GM18511 (cell line): ENCODE measurements at regions not wholly inside any gene's neighbourhood (a gene's known extent, or its start where the extent isn't known, plus 50 kb on each side); places are given as distances from the start of the nearest gene placed in this dataset.

Source experiments
- ATAC-seq: cut with Tn5 transposase; IDR thresholded peaks from one replicate; pipeline ENCODE4 v1.9.1; 2021; ENCODE audit warnings: mild to moderate bottlenecking, moderate library complexity; ENCODE audit not compliant: unreplicated experiment

DNA sequence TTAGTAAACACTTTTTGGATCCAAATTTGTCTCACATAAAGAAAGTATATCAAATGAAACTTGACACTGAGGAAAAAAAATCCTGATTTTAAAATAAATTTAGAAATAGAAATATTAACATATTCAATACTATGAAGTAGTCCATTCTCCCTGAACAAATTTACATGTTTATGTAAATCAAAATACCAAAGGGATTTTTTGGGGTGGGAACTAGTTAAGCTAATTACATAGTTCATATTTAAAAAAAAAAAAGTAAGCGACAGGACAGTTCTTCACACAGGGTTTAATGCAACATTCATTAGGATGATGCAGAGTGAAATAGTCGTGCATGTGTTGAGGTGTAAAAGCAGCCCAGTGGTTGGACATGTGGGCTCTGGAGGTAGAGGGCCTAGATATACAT is 433.5 kb upstream of the B3GALT2 start:
- ATAC-seq: no peak

DNA sequence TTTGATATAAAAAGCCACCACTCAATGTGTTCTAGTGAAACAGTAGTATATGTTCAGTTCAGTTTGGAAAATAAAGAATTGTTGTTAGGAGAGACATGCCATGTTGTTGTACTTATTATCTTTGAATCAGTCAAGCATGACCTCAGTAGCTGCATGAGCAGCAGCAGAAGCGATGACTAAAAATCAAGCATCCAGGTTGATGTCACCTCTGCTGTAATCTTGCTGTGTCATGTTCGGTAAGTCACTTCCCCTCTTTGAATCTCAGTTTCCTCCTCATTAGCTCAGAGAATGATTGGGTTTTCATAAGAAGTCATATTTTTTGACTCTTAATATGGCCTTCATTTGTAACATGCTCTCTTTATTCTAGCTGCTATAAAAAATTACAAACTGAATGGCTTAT is 428.4 kb upstream of the B3GALT2 start:
- ATAC-seq: peak; percentile 57

DNA sequence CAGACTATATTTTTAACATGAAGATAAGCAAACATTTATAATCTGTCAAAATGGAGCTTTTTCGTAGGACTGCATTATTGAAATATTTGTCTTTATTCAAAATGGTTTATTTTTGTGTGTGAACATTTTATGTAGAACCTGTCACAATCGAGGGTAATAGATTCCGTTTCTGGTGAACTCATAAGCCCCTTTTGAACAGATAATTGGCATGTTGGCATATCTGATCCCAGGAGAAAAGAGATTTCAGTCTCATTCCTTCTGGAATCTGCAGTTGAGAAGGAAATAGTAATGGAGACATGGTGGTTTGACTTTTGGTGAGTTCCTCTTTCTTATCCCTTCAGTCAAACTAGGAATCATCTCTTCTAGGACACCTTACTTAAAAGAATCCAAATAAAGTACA is 427.9 kb upstream of the B3GALT2 start:
- ATAC-seq: no peak

DNA sequence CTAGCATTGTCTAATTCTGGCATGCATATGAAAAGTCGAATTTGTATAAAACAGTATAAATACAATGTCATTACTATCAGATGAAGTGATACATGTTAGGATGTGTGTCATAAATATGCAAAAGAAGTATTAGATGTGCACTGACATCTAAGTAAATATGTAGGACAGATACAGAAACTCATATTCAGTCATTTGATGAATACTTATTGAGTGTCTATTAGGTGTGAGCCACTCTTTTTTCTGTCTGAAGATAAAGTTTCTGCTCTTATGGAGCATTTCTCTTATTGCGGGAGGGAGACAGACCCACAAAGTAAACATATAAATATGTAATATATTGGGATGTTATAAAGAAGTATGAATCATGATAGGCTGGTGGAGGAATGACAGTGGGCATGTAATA is 426.6 kb upstream of the B3GALT2 start:
- ATAC-seq: no peak

DNA sequence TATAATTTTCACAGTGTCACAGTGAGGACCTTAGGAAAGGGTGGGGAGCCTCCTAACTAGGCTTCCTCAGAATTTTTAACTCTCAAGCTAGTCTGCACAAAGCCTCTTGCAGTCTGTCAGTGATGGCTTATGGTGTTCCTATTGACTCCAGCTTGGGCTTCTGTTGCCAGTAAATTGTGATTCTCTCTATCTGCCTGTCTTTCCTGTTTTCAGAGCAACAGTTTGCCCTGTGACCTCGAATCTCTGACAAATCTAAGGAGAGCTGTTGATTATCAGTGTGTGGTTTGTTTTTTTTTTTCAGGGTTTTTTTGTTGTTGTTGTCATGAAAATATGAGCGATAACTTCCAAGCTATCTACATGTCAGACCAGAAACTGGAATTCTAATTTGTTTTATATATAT is 423.2 kb upstream of the B3GALT2 start:
- ATAC-seq: no peak

DNA sequence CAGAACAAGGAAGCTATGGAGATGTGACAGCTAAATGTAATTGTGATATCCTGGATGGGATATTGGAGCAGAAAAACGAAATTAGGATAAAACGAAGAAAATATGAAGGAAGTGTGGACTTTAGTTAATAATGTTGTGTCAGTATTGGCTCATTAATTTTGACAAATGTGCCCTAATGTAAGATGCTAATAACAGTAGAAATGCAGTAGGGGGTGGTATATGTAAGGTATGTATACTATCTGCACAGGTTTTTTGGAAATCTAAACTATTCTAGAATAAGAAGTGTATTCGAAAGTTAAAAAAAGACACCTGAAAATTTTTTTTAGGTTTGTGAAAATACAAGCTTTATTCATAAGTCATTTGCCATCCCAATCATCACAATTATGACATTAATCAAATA is 421.4 kb upstream of the B3GALT2 start:
- ATAC-seq: no peak

DNA sequence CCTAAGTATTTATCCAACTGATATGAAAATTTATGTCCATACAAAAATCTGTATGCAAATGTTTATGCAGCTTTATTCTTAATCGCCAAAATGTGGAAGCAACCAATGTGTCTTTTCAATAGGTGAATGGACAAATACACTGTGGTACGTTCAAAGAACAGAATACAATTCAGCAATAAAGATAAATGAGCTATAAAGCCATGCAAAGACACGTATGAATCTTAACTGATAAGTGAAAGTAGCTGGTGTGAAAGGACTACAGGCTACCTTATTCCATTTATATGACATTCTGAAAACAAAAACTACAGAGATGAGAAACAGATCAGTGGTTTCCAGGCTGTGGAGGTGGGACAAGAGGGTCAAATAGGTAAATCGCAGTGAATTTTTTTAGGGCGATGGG is 419.6 kb upstream of the B3GALT2 start:
- ATAC-seq: no peak

DNA sequence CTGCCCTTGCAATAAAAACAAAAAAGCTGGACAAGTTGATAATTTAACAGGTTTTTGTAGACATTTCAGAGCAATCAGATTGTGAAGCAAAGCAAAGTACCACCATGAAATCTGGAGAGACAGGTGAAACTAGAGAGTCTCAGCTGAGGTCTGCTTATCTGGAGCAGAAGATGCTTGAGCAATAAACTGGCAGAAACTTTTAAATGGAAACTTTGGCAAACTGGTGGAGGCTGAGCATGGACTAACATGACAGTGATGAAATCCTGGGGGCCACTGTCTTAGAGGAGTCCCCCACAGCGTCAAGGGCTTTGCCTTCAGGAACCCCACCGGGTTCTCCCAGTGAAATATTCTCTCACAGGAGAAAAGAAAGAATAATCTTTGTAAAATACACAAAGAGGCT is 416.3 kb upstream of the B3GALT2 start:
- ATAC-seq: no peak

DNA sequence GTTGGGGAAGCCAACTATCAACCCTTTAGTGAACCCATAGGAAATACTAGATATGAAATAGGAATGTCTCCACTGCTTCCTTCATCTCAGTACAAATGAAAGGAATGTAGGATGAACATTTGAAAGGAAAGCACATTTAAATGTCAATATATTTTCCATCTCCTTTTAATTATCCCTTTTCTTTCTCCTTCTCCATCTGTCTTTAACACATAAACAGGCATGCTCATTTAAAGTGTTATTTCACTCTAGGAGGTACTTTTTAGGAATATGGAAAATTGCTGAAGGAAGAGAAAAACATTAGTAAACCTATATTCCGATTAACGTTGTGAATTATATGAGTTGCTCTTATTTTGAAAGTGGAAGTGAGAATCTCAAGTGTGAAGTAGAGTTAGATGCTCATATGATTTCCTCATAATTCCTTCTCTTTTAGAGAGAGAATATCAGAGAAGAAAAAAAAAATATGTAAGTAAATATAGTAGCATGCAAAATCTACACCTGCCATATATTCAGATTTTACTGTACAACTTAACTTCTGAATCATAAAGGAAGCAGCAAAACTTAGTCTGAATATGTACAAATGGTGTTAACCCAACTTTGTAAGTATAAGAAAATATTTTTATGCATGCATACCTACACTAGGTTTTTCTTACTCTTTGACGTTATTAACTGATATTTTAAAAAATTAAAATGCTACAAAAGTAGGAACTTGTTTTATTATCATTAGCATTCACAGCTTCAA is 406.9 kb upstream of the B3GALT2 start:
- ATAC-seq: no peak

DNA sequence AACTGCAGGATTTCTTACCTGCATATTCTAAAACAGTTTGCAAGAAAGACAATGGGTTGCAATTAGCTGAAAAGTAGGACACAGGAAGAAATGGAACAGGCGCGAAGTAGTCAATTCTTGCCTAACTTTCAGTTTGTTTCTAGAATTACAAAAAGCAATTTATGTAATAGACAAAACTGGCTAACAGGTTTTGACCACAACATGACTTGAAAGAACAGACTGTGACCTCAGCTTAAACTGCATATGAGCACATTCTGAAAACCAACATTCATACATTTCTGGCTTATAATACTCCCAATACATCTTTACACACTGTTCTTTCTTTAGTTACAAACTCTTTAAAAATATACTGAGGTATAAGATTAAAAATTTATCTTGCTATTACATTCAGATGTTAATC is 405.9 kb upstream of the B3GALT2 start:
- ATAC-seq: no peak

DNA sequence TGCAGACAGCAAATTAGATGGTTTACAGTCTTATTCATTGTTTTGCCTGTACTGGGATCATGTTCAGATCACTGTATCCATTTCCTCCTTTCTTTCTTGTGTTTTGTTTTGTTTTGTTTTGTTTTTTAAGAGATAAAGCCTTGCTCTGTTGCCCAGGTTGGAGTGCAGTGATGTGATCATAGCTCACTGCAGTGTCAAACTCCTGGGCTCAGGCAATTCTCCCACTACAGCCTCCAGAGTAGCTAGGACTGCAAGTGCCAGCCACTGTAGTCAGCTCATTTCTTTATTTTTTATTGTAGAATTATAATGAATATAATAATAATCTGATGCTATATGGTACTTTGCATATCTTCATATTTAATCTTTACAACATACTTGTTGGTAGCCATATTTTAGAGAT is 403.7 kb upstream of the B3GALT2 start:
- ATAC-seq: no peak

DNA sequence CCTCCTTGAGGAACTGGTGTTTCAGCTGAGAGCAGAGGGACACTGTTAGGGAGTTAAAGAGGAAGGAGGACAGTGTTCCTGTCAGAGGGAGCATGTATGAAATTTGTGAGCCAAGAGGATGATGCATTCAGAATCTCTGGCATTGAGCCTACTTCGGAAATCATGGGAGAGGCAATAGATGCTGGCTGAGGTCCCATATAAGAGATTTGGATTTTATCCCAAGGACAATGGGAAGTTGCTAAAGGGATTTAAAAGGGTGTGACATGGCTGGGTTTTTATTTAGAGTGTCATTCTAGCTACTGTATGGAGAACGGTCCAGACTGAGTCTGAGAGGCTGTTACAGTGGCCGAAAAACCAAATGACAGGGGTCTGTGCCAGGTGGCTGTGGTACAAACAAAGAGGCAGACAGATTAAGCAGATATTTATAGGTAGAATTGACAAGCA is 403.2 kb upstream of the B3GALT2 start:
- no peak for ATAC-seq

DNA sequence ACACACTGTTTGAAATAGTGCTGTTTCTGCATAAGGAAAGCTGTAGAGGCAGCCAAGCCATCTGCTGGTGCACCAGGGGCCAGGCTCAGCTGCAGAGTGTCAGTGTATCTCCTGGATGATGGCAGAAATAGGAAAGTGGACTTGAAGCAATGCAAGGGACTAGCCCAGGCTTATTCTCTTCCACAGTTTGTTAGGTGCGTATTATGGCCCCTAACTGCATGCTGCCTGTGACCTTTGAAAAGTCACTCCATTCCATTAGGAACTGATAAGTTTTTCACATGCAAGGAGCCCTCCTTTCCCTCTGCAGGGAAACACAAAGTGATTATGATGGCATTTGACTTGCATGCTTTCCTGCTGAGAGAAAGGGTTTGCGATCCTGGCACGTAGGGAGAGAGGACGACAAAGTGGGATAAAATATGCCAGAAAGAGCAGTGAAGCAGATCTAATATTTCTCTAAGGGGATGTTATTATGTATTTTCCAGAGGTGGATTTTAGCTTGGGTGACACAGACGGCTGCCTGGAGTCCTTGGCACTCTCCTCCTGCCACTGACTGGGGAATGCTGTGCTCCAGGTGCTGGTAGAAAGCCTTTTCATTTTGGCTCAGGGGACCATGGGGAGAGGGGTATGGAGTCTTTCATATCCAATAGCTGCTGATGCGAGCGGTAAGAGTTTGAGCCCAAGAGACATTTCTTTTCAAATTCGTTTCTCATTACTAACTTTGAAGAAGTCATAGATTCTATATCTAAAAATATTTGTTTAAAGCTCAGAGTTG is 402.1 kb upstream of the B3GALT2 start:
- ATAC-seq: no peak

DNA sequence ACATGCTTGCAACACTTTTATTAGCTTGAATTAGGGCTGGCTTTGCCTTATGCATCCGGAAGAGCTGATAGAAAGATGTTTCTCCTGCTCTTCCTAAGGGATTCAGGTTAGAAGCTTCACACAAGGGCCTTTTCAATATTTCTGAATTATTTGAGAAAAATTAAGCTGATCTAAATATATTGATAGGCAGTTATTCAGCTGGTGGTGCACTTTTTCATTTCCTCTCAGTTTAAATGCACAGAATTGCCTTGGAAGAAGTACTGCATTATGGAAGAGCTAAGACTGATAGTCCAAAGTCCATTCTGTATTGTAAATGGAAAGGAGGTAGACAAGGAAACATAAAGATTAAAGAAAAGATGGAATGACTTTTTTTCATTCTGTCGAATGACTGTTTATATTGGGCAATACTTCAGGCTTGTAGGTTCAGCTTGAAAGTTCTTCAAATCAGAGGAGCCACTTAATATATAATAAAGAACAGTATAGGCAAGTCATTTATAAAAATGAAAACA is 398.4 kb upstream of the B3GALT2 start:
- no peak for ATAC-seq

DNA sequence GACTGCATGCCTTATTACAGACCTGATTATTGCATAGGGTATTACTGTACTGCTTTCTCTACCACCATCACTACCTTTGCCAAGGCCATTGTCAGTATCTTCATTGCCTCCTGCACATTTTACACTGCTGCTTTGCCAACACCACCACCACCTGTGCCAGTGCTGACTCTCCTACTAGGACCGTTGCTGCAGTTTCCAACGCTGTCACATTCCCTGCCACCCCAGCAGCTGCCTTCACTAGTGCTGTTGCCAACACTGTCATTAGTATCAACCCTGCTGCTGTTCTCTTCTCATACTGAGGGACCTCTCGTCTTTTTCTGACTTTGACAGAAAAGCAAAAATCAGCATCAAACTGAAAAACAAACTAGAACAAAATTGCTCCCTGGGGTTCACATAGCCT is 394.9 kb upstream of the B3GALT2 start:
- ATAC-seq: no peak

DNA sequence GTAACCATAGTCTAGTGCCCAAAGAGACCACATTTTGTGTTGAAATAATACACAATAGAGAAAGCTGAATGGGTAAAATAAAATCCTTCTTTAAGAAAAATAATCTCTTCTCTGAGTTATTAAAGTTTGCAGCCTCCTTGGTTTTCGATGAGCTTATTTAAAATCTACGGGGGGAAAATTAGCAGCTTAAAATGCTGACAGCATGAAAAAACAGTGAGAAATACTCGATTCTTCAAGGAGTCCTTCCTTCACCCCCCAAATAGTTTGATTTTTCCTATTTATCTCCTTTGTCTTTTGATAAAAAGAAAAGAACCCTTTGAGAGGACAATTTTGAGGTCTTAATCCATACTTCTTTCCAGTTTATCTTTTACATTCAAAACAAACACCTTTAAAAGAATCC is 394.0 kb upstream of the B3GALT2 start:
- no peak for ATAC-seq

DNA sequence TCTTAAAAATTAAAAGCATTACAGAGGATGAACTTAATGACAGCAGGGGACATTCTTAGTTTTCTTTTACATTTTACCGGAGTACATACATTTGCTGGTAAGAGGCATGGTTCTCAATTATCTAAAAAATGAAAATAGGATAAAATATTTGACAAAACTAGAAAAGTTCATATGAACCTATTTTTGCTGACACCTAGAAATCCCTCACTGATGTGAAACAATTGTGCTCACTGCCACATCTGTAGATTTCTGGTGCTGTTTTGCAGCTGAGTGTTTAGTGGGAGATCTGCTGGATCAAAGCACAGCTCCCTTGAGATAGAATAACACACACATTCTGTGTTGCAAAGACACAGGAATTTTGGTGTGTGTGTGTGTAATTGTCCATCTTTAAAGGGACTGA is 392.9 kb upstream of the B3GALT2 start:
- no peak for ATAC-seq

DNA sequence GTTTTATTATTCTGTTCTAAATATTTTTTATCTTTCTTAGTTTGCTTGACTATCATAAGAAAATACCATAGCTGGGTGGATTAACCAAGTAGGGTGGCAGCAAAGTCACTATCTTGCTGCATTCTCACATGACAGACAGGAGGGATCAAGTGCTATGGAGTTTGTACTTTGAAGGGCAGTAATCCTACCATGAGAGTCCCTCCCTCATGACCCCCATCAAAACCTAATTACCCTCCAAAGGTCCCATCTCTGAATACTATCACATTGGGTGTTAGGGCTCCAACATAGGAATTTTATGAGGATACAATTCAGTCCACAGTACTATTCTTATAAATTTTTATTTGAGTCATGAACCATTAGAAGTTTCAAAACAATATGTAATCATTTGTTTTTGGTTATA is 388.5 kb upstream of the B3GALT2 start:
- ATAC-seq: no peak

DNA sequence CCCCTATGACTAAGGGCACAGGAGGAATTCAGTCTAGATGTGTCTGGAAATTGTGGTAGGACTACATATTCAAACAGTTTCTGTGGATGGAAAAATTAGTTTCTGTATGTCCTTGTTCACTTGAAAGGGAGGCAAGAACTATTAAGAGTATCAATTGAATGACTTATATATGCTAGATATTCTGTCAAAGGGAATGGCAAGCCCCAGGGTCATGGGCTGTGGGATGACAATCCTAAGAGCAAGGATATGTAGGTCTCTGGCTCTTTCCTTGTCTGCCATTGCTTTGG is 383.5 kb upstream of the B3GALT2 start:
- no peak for ATAC-seq

DNA sequence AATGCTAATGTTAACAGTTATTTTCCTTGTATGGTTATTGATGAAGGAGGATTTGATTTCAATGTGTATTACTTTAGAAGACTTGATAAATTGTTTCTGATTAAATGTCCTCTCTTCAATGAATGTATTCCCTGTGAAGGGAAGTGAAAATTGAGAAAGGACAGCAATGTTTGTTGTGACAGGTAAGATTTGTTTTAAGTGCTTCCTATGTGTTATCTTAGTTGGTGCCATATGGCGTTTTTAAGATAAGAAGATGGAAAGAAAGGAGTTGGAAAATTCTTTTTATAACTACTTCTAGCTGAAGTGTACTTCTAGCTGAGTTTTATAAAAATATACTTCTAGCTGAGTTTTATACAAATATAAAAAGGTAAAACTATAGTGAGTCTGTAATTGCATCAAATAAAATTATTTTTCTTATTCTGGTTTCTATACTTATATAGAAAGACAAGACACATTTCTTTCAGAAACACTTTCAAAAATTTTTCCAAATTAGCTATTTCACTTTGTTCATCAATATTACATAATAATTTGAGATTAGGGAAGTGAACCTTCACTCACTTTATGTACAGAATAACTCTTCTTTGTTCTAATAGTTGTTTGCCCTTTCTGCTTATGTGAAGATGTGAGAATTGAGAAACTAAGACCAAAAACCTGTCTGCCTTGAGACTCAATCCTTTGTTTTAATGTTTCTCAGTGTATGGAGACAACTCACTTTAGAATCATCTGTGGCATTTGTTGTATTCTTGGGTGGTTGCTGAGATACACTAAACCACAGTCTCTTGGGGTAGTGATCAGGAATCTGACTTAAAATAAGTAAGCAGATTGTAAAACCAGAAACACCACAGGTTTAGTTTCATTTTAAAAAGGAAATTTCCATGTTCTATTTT is 382.9 kb upstream of the B3GALT2 start:
- peak; percentile 85 for ATAC-seq

DNA sequence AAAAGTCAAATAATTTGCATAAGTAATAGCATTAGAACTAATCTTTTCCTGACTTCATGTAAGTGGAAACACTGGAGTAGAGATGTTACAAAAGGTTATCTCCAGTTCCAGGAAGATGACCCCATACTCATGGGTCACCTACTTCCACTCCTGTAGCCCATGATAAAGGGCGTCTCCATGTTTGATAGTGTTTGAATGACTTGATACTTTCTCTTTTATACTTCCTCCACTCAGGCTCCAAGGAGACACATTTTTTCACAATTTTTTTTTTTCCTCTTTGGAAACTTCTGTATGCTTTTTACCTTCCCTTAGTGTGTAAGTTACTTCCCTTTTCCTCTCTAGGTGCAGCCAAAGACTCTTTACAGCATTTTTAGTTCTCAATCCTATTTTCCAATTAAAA is 382.1 kb upstream of the B3GALT2 start:
- no peak for ATAC-seq

DNA sequence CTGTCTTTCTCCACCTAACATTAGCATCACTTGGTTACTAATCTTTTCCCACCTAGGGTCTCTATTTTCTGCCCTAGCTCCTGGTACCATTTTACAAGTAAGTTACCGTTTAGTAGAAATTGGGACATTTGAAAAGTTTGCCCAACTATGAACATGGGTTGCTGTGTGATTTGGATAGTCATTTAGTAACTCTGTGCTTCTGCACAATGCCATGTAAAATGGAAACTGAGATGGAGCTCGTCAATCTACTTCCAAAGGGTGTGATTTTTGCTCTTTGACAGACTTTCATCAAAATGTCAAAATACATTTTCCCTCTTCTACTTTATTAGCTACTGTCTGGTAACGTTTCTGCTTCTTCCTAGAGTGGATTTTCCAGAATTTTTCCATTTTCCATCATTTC is 381.5 kb upstream of the B3GALT2 start:
- no peak for ATAC-seq
